HCT116 (cell line): ENCODE measurements at regions not wholly inside any gene's neighbourhood (a gene's known extent, or its start where the extent isn't known, plus 50 kb on each side); places are given as distances from the start of the nearest gene placed in this dataset.

ENCODE experiments used
- ATAC-seq: fragments of 200-7000 bp; cut with Tn5 transposase; 2 replicates; pipeline ENCODE4 v1.9.1; 2020; ENCODE audit warnings: mild to moderate bottlenecking, moderate library complexity
- BruUV-seq: library from RNA; stranded (reverse); fragments of 400-500 nt; replicated peaks from 2 replicates; lab custom pipeline; 2021; lab: Mats Ljungman, UMichigan
- CTCF ChIA-PET: fragments of 300-600 bp; sonication (Branson Sonifier 250); formaldehyde crosslinking; loops from one replicate; lab custom pipeline; 2021; ENCODE audit warnings: antibody characterized with exemption; lab: Charles Lee
- POLR2A ChIA-PET: fragments of 300-600, 350-600 bp; sonication (Branson Sonifier 250); formaldehyde crosslinking; loops from one replicate; lab custom pipeline; 2021; ENCODE audit warnings: antibody characterized with exemption; lab: Charles Lee
- RAD21 ChIA-PET, 2 experiments: fragments of 300-600 bp; sonication (Branson Sonifier 250); formaldehyde crosslinking; loops; one replicate each; lab custom pipeline; 2023; ENCODE audit warnings: low total read pairs in 2 of 2; ENCODE audit not compliant: uncharacterized antibody in 2 of 2, unreplicated experiment in 2 of 2, low non-redundant PET in 1 of 2; lab: Charles Lee
- DNase-seq: peaks from one replicate; pipeline ENCODE4 v3.0.0-alpha.2; 2010; ENCODE audit warnings: low read depth, low spot score
- H2AFZ ChIP-seq: fragments of 200-600 bp; shearing (Covaris generic), sonication (generic); 2 replicates; pipeline ENCODE4 v1.6.1; 2017; ENCODE audit warnings: low read depth, mixed run types, mixed read lengths, antibody characterized with exemption, low read length; ENCODE audit not compliant: poor library complexity, severe bottlenecking
- H3K27ac ChIP-seq: 2 replicates; pipeline ENCODE4 v1.5.1; 2012; ENCODE audit warnings: low read depth, low read length
- H3K27me3 ChIP-seq: fragments of 200-600 bp; sonication (generic); 2 replicates; pipeline ENCODE4 v1.6.1; 2016; ENCODE audit warnings: mixed run types, low read length, mixed read lengths; ENCODE audit not compliant: insufficient read depth
- H3K36me3 ChIP-seq, 2 experiments: fragments of 200-500 bp in 1 of 2; fragments of 200-600 bp in 1 of 2; sonication (Bioruptor generic) in 1 of 2; sonication (generic) in 1 of 2; 2 replicates each; pipeline versions ENCODE4 v1.5.1 to v1.6.1; 2014 to 2016; ENCODE audit warnings: low read length in 2 of 2, inconsistent platforms in 1 of 2, mixed read lengths in 1 of 2, mixed run types in 1 of 2; ENCODE audit not compliant: insufficient read depth in 2 of 2, control insufficient read depth in 1 of 2
- H3K4me1 ChIP-seq, 2 experiments: fragments of 200-600 bp in 1 of 2; sonication (generic) in 1 of 2; 2 replicates each; pipeline versions ENCODE4 v1.5.1 to v1.6.1; 2012 to 2017; ENCODE audit warnings: low read length in 2 of 2, inconsistent platforms in 1 of 2, mild to moderate bottlenecking in 1 of 2, mixed read lengths in 1 of 2, mixed run types in 1 of 2, moderate library complexity in 1 of 2; ENCODE audit not compliant: insufficient read depth in 2 of 2, control insufficient read depth in 1 of 2
- H3K4me2 ChIP-seq: fragments of 200-600 bp; sonication (generic); 2 replicates; pipeline ENCODE4 v1.6.1; 2017; ENCODE audit warnings: mixed run types, low read length, mixed read lengths
- H3K4me3 ChIP-seq, 2 experiments: fragments of 200-600 bp in 1 of 2; sonication (generic) in 1 of 2; replicated peaks in 1 of 2; 2 replicates each; pipeline ENCODE4 v1.5.1; 2011 to 2016; ENCODE audit warnings: low read length in 2 of 2, control low read depth in 1 of 2, low read depth in 1 of 2, mild to moderate bottlenecking in 1 of 2, mixed read lengths in 1 of 2, mixed run types in 1 of 2
- H3K79me2 ChIP-seq: fragments of 200-600 bp; sonication (generic); 2 replicates; pipeline ENCODE4 v1.6.1; 2017; ENCODE audit warnings: mild to moderate bottlenecking, mixed run types, low read length, moderate library complexity, mixed read lengths; ENCODE audit not compliant: insufficient read depth
- H3K9ac ChIP-seq: fragments of 200-600 bp; sonication (generic); 2 replicates; pipeline ENCODE4 v1.6.1; 2016; ENCODE audit warnings: low read length, mixed read lengths
- H3K9me2 ChIP-seq: fragments of 200-600 bp; sonication (generic), shearing (Covaris generic); 2 replicates; pipeline ENCODE4 v1.6.1; 2017; ENCODE audit warnings: mixed run types, mild to moderate bottlenecking, moderate library complexity; ENCODE audit not compliant: insufficient read depth
- H3K9me3 ChIP-seq, 2 experiments: fragments of 200-500 bp in 1 of 2; fragments of 200-600 bp in 1 of 2; sonication (Bioruptor generic) in 1 of 2; sonication (generic) in 1 of 2; 2 replicates each; pipeline ENCODE4 v1.6.1; 2014 to 2017; ENCODE audit warnings: low read length in 2 of 2, mixed read lengths in 2 of 2, inconsistent platforms in 1 of 2, low read depth in 1 of 2, mild to moderate bottlenecking in 1 of 2, mixed run types in 1 of 2, moderate library complexity in 1 of 2; ENCODE audit not compliant: control insufficient read depth in 1 of 2, insufficient read depth in 1 of 2
- H4K20me1 ChIP-seq: fragments of 200-600 bp; sonication (generic), shearing (Covaris generic); 2 replicates; pipeline ENCODE4 v1.6.1; 2017; ENCODE audit warnings: mixed run types, mild to moderate bottlenecking, moderate library complexity; ENCODE audit not compliant: insufficient read depth
- CEBPB ChIP-seq: IDR thresholded peaks from 2 replicates; pipeline ENCODE4 v1.6.1; 2012; ENCODE audit warnings: low read depth
- EGR1 ChIP-seq: IDR thresholded peaks from 2 replicates; pipeline ENCODE4 v1.6.1; 2012; ENCODE audit warnings: low read depth
- ELF1 ChIP-seq: IDR thresholded peaks from 2 replicates; pipeline ENCODE4 v1.6.1; 2012; ENCODE audit warnings: low read depth, borderline replicate concordance
- EZH2 ChIP-seq: fragments of 200-600 bp; sonication (generic); IDR thresholded peaks from 2 replicates; pipeline ENCODE4 v1.6.1; 2017; ENCODE audit warnings: antibody characterized with exemption, mixed run types
- JUND ChIP-seq: IDR thresholded peaks from 2 replicates; pipeline ENCODE4 v1.6.1; 2012
- POLR2AphosphoS5 ChIP-seq: IDR thresholded peaks from 2 replicates; pipeline ENCODE4 v1.6.1; 2011; ENCODE audit warnings: mild to moderate bottlenecking, low read depth, low read length, moderate library complexity
- intact Hi-C: fragments of 100-400 bp; cut with micrococcal nuclease; formaldehyde crosslinking; loops from 2 replicates; pipeline ENCODE4 v1.10.0; 2022
- TF ChIP-seq, protein P1 (sequence below): IDR thresholded peaks from 2 replicates; pipeline ENCODE4 v1.6.1; 2011; ENCODE audit warnings: mild to moderate bottlenecking, low read length, moderate library complexity; ENCODE audit not compliant: insufficient replicate concordance; ENCODE audit errors: extremely low read depth
- TF ChIP-seq, protein P2 (sequence below): IDR thresholded peaks from 2 replicates; pipeline ENCODE4 v1.6.1; 2012; ENCODE audit warnings: low read depth
- TF ChIP-seq, protein P3 (sequence below): IDR thresholded peaks from 2 replicates; pipeline ENCODE4 v1.6.1; 2012

DNA sequence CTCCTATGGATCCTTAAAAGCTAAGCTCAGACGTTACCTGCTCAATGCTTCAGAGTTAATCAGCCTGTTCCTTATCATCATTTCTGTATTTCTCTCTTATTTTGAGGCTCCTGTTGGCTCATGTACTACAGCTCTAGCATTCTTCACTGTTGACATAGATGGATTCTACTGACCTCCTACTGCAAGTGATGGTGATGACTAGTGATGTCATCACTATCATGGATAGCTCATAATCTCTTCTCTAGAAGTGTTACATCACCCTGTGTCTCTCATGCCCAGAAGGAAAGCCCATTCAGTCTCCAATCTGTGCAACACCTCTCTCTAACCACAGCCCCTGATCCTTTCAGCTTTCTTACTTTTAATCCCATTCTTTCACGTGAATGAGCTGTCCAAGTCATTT, 168.2 kb upstream of the DPT start:
- Histone ChIP-seq H3K9ac (no peak overlapping the region), H4K20me1 (no peaks in the 10 kb centered on the region), H3K79me2 (no peaks in the 10 kb centered on the region), H3K4me1 (no peaks in the 10 kb centered on the region), H3K36me3 (no peaks in the 10 kb centered on the region), H3K9me3 (no peaks in the 10 kb centered on the region)
- intact Hi-C loops = no loop called here
- no TSS peak for BruUV-seq
- no peak for DNase-seq
- no peak for TF ChIP-seq EZH2
- TF ChIP-seq, protein P1, sequence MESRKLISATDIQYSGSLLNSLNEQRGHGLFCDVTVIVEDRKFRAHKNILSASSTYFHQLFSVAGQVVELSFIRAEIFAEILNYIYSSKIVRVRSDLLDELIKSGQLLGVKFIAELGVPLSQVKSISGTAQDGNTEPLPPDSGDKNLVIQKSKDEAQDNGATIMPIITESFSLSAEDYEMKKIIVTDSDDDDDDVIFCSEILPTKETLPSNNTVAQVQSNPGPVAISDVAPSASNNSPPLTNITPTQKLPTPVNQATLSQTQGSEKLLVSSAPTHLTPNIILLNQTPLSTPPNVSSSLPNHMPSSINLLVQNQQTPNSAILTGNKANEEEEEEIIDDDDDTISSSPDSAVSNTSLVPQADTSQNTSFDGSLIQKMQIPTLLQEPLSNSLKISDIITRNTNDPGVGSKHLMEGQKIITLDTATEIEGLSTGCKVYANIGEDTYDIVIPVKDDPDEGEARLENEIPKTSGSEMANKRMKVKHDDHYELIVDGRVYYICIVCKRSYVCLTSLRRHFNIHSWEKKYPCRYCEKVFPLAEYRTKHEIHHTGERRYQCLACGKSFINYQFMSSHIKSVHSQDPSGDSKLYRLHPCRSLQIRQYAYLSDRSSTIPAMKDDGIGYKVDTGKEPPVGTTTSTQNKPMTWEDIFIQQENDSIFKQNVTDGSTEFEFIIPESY = no peak
- no peak for TF ChIP-seq EGR1
- TF ChIP-seq, protein P2, sequence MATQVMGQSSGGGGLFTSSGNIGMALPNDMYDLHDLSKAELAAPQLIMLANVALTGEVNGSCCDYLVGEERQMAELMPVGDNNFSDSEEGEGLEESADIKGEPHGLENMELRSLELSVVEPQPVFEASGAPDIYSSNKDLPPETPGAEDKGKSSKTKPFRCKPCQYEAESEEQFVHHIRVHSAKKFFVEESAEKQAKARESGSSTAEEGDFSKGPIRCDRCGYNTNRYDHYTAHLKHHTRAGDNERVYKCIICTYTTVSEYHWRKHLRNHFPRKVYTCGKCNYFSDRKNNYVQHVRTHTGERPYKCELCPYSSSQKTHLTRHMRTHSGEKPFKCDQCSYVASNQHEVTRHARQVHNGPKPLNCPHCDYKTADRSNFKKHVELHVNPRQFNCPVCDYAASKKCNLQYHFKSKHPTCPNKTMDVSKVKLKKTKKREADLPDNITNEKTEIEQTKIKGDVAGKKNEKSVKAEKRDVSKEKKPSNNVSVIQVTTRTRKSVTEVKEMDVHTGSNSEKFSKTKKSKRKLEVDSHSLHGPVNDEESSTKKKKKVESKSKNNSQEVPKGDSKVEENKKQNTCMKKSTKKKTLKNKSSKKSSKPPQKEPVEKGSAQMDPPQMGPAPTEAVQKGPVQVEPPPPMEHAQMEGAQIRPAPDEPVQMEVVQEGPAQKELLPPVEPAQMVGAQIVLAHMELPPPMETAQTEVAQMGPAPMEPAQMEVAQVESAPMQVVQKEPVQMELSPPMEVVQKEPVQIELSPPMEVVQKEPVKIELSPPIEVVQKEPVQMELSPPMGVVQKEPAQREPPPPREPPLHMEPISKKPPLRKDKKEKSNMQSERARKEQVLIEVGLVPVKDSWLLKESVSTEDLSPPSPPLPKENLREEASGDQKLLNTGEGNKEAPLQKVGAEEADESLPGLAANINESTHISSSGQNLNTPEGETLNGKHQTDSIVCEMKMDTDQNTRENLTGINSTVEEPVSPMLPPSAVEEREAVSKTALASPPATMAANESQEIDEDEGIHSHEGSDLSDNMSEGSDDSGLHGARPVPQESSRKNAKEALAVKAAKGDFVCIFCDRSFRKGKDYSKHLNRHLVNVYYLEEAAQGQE = no peak
- no peak for TF ChIP-seq CEBPB
- TF ChIP-seq, protein P3, sequence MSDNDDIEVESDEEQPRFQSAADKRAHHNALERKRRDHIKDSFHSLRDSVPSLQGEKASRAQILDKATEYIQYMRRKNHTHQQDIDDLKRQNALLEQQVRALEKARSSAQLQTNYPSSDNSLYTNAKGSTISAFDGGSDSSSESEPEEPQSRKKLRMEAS = no peak
- no peak for TF ChIP-seq JUND
- no peak for TF ChIP-seq ELF1
- no peak for TF ChIP-seq POLR2AphosphoS5
- TF ChIP-seq, all 23 proteins: peak for 0
- no peak for ATAC-seq
- Histone ChIP-seq H3K27ac (no peak overlapping the region), H3K27me3 (no peaks in the 10 kb centered on the region), H3K4me3 (no peak overlapping the region), H3K4me2 (no peak overlapping the region), H3K9me2 (no peaks in the 10 kb centered on the region), H2AFZ (no peak overlapping the region)
- ChIA-PET POLR2A (no interaction called here), RAD21 (no interaction called here), CTCF (no interaction called here)
